ENCODE measurements at regions not wholly inside any gene's neighbourhood (a gene's known extent, or its start where the extent isn't known, plus 50 kb on each side); places are given as distances from the start of the nearest gene placed in this dataset.

- no TSS peak for BruUV-seq (replicated peaks)
Measured at GRCh38 chr6:141830530-141830929, 302.2 kb upstream of the GJE1 start.

DNA sequence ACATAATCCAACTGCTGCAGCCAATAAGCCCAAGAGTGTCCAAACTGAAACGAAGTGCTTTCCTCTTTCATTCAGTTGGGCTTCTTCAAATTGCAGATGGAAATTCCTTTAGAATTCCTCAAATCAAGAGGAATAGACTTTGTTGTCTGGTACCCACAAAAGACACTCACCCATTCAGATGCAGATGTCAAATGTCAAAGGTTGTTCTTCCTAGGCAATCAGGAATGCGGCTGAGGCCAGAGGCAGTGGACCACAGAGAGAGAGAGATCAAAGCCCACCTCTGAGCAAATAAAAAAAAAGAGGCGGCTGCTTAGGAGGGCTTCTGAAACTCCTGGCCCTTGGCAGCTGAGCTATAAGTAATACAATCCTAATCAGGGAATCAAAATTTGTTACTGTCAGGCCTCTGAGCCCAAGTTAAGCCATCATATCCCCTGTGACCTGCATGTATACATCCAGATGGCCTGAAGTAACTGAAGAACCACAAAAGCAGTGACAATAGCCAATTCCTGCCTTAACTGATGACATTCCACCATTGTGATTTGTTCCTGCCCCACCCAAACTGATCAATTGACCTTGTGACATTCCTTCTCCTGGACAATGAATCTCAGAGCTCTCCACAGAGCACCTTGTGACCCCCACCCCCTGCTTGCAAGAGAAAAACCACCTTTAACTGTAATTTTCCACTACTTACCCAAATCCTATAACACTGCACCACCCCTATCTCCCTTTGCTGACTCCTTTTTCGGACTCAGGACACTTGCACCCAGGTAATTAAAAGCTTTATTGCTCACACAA lies 303.0 kb upstream of the GJE1 start:
- ChIA-PET CTCF (ENCODE audit: low intra/inter-chr PET ratio) (no interaction called here), POLR2A (no interaction called here)
- Histone ChIP-seq H3K4me1 (replicated peaks in 1 of 2; ENCODE audit: control insufficient read depth in 2 of 2, insufficient read depth in 2 of 2, low read length in 2 of 2) (no peaks in the 10 kb centered on the region), H3K4me3 (no peak overlapping the region), H3K79me2 (ENCODE audit: control insufficient read depth, insufficient read depth, low read length) (no peaks in the 10 kb centered on the region), H2AFZ (ENCODE audit: low read depth, low read length) (no peak overlapping the region), H4K20me1 (replicated peaks; ENCODE audit: control insufficient read depth, insufficient read depth, low read length) (no peaks in the 10 kb centered on the region), H3K4me2 (ENCODE audit: insufficient read depth, low read length) (no peak overlapping the region), H3K9me3 (replicated peaks; ENCODE audit: control insufficient read depth, insufficient read depth, low read depth, low read length) (no peaks in the 10 kb centered on the region), H3K9ac (ENCODE audit: insufficient read depth in 1 of 2, low read depth in 2 of 2, low read length in 2 of 2) (no peak overlapping the region), H3K9me1 (ENCODE audit: control insufficient read depth, insufficient read depth, low read length) (no peaks in the 10 kb centered on the region), H3K27me3 (ENCODE audit: control insufficient read depth in 2 of 2, insufficient read depth in 2 of 2, low read length in 2 of 2) (no peaks in the 10 kb centered on the region), H3K27ac (ENCODE audit: extremely low read depth, low read depth, low read length) (no peak overlapping the region), H3K36me3 (ENCODE audit: control insufficient read depth, insufficient read depth, low read length) (no peaks in the 10 kb centered on the region)
- intact Hi-C loops (cut with micrococcal nuclease) (no loop called here), in situ Hi-C loops (cut with MboI) (no loop called here)
- FAIRE-seq (no peak), ATAC-seq (no peak), DNase-seq (ENCODE audit: extremely low read depth in 1 of 4, low spot score in 3 of 4) (no peak)
- 30% methylated on average over 4 of the region's 4 CpGs for WGBS (ENCODE audit: insufficient coverage, low coverage, missing lambda C conversion rate)
- BruUV-seq (replicated peaks), result no TSS peak
- no peak for TF ChIP-seq MXD1 (CRISPR knock-in tag; IDR thresholded peaks at IDR 0.05; ENCODE audit: borderline replicate concordance, poor library complexity, severe bottlenecking)
- TF ChIP-seq ZNF778 (CRISPR knock-in tag; IDR thresholded peaks at IDR 0.05), result no peak
- TF ChIP-seq, protein P1, sequence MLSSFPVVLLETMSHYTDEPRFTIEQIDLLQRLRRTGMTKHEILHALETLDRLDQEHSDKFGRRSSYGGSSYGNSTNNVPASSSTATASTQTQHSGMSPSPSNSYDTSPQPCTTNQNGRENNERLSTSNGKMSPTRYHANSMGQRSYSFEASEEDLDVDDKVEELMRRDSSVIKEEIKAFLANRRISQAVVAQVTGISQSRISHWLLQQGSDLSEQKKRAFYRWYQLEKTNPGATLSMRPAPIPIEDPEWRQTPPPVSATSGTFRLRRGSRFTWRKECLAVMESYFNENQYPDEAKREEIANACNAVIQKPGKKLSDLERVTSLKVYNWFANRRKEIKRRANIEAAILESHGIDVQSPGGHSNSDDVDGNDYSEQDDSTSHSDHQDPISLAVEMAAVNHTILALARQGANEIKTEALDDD (IDR thresholded peaks at IDR 0.05), result no peak
- TF ChIP-seq ETV6 (IDR thresholded peaks at IDR 0.05; ENCODE audit: borderline replicate concordance in 1 of 2, low read depth in 2 of 2, low read length in 1 of 2), result no peak
- TF ChIP-seq ETV6 (CRISPR knock-in tag; IDR thresholded peaks at IDR 0.05; ENCODE audit: borderline replicate concordance), result no peak
- TF ChIP-seq, protein P2, sequence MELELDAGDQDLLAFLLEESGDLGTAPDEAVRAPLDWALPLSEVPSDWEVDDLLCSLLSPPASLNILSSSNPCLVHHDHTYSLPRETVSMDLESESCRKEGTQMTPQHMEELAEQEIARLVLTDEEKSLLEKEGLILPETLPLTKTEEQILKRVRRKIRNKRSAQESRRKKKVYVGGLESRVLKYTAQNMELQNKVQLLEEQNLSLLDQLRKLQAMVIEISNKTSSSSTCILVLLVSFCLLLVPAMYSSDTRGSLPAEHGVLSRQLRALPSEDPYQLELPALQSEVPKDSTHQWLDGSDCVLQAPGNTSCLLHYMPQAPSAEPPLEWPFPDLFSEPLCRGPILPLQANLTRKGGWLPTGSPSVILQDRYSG (tag; conservative IDR thresholded peaks at IDR 0.05; ENCODE audit: low read depth), result no peak

More at GRCh38 chr6:141830530-141830929, 302.2 kb upstream of the GJE1 start:
- in situ Hi-C loops (cut with MboI), result no loop called here
- no peaks in the 10 kb centered on the region for H3K9me3 ChIP-seq (replicated peaks; ENCODE audit: control insufficient read depth, insufficient read depth, low read depth, low read length)
- H3K4me2 ChIP-seq (ENCODE audit: insufficient read depth, low read length), result no peak overlapping the region
- no peak overlapping the region for H3K9ac ChIP-seq (ENCODE audit: insufficient read depth in 1 of 2, low read depth in 2 of 2, low read length in 2 of 2)
- H2AFZ ChIP-seq (ENCODE audit: low read depth, low read length), result no peak overlapping the region
- no peak for FAIRE-seq
- ATAC-seq, result no peak
- H3K27ac ChIP-seq (ENCODE audit: extremely low read depth, low read depth, low read length), result no peak overlapping the region
- H3K27me3 ChIP-seq (ENCODE audit: control insufficient read depth in 2 of 2, insufficient read depth in 2 of 2, low read length in 2 of 2), result no peaks in the 10 kb centered on the region
- H3K79me2 ChIP-seq (ENCODE audit: control insufficient read depth, insufficient read depth, low read length), result no peaks in the 10 kb centered on the region
- H3K9me1 ChIP-seq (ENCODE audit: control insufficient read depth, insufficient read depth, low read length), result no peaks in the 10 kb centered on the region
- H3K4me1 ChIP-seq (replicated peaks in 1 of 2; ENCODE audit: control insufficient read depth in 2 of 2, insufficient read depth in 2 of 2, low read length in 2 of 2), result no peaks in the 10 kb centered on the region
- no peak overlapping the region for H3K4me3 ChIP-seq
- DNase-seq (ENCODE audit: extremely low read depth in 1 of 4, low spot score in 3 of 4), result no peak
- CTCF ChIA-PET (ENCODE audit: low intra/inter-chr PET ratio), result no interaction called here
- TF ChIP-seq ZNF134 (CRISPR knock-in tag; conservative IDR thresholded peaks at IDR 0.05) (no peak), SOX6 (IDR thresholded peaks at IDR 0.05) (no peak), CC2D1A (IDR thresholded peaks at IDR 0.05) (no peak)
- TF ChIP-seq, protein P3, sequence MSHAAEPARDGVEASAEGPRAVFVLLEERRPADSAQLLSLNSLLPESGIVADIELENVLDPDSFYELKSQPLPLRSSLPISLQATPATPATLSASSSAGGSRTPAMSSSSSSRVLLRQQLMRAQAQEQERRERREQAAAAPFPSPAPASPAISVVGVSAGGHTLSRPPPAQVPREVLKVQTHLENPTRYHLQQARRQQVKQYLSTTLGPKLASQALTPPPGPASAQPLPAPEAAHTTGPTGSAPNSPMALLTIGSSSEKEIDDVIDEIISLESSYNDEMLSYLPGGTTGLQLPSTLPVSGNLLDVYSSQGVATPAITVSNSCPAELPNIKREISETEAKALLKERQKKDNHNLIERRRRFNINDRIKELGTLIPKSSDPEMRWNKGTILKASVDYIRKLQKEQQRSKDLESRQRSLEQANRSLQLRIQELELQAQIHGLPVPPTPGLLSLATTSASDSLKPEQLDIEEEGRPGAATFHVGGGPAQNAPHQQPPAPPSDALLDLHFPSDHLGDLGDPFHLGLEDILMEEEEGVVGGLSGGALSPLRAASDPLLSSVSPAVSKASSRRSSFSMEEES (CRISPR knock-in tag; IDR thresholded peaks at IDR 0.05), result peak; percentile 63
- intact Hi-C loops (cut with micrococcal nuclease), result no loop called here
- H3K36me3 ChIP-seq (ENCODE audit: control insufficient read depth, insufficient read depth, low read length), result no peaks in the 10 kb centered on the region
- H4K20me1 ChIP-seq (replicated peaks; ENCODE audit: control insufficient read depth, insufficient read depth, low read length), result no peaks in the 10 kb centered on the region
- POLR2A ChIA-PET, result no interaction called here
- 41% methylated on average over 1 of the region's 1 CpG for WGBS (ENCODE audit: insufficient coverage, low coverage, missing lambda C conversion rate)

All from K562 (cell line).